IgD-negative memory B cell (primary cell): ENCODE measurements at regions not wholly inside any gene's neighbourhood (a gene's known extent, or its start where the extent isn't known, plus 50 kb on each side); places are given as distances from the start of the nearest gene placed in this dataset.
"Not testable (repeated sequence)": the region's sequence is repeated elsewhere in the genome, so short reads cannot be mapped to it uniquely, and the experiment has no call there.

ENCODE experiments used
- H3K27ac Mint-ChIP-seq, 3 donors: one replicate each; pipeline ENCODE4 v1.8.0; 2020 to 2022; ENCODE audit warnings: mild to moderate bottlenecking in 3 of 3, mixed read lengths in 3 of 3, moderate library complexity in 1 of 3
- H3K27me3 Mint-ChIP-seq: one replicate; pipeline ENCODE4 v1.8.0; 2021; ENCODE audit warnings: mixed read lengths
- H3K36me3 Mint-ChIP-seq: one replicate; pipeline ENCODE4 v1.8.0; 2020; ENCODE audit warnings: mild to moderate bottlenecking, mixed read lengths
- H3K4me1 Mint-ChIP-seq, 3 donors: one replicate each; pipeline ENCODE4 v1.8.0; 2020 to 2022; ENCODE audit warnings: mixed read lengths in 3 of 3, mild to moderate bottlenecking in 1 of 3
- H3K4me3 Mint-ChIP-seq, 4 donors: one replicate each; pipeline ENCODE4 v1.8.0; 2020 to 2022; ENCODE audit warnings: mild to moderate bottlenecking in 4 of 4, mixed read lengths in 4 of 4, moderate library complexity in 3 of 4
- H3K9me3 Mint-ChIP-seq, 3 donors: one replicate each; pipeline ENCODE4 v1.8.0; 2020 to 2021; ENCODE audit warnings: mixed read lengths in 3 of 3, mild to moderate bottlenecking in 1 of 3

GRCh38 chr11:42412590-42412989, 899.2 kb upstream of the API5 start:
- peaks cover 0 to under 1% (median 0%) of the 10 kb centered on the region in 3 donors for H3K4me1 Mint-ChIP-seq
- H3K36me3 Mint-ChIP-seq = no peaks in the 10 kb centered on the region
- H3K4me3 Mint-ChIP-seq = no peak overlapping the region
- peaks cover 0 to 2% (median 2%) of the 10 kb centered on the region in 3 donors for H3K9me3 Mint-ChIP-seq
- no peak overlapping the region for H3K27ac Mint-ChIP-seq
- H3K27me3 Mint-ChIP-seq = no peaks in the 10 kb centered on the region

- Mint-ChIP-seq H3K27me3 (no peaks in the 10 kb centered on the region), H3K4me1 (no peaks in the 10 kb centered on the region), H3K4me3 (peak overlapping the region in 1 of 4 donors; percentile 27), H3K36me3 (no peaks in the 10 kb centered on the region), H3K27ac (no peak overlapping the region), H3K9me3 (peaks cover 0 to 4% (median 2%) of the 10 kb centered on the region in 3 donors)
Measured at GRCh38 chr11:42417691-42418090, 894.1 kb upstream of the API5 start.

- Mint-ChIP-seq H3K9me3 (peaks cover 0 to 4% (median 2%) of the 10 kb centered on the region in 3 donors), H3K36me3 (no peaks in the 10 kb centered on the region), H3K27me3 (no peaks in the 10 kb centered on the region), H3K4me3 (no peak overlapping the region), H3K4me1 (no peaks in the 10 kb centered on the region), H3K27ac (no peak overlapping the region)
Measured at GRCh38 chr11:42422090-42422489, 889.7 kb upstream of the API5 start.

GRCh38 chr11:42434911-42435310, 876.9 kb upstream of the API5 start:
- not testable (repeated sequence) for H3K4me3 Mint-ChIP-seq, H3K4me1 Mint-ChIP-seq, H3K9me3 Mint-ChIP-seq, H3K36me3 Mint-ChIP-seq, H3K27me3 Mint-ChIP-seq, H3K27ac Mint-ChIP-seq

GRCh38 chr11:42444406-42444805, 867.4 kb upstream of the API5 start:
- Mint-ChIP-seq H3K4me1 (no peaks in the 10 kb centered on the region), H3K36me3 (no peaks in the 10 kb centered on the region), H3K9me3 (peaks cover 2 to 8% (median 5%) of the 10 kb centered on the region in 3 donors), H3K4me3 (no peak overlapping the region), H3K27ac (no peak overlapping the region), H3K27me3 (no peaks in the 10 kb centered on the region)

GRCh38 chr11:42462558-42463310, 849.1 kb upstream of the API5 start:
- Mint-ChIP-seq H3K27me3 (no peaks in the 10 kb centered on the region), H3K9me3 (peaks cover 3 to 9% (median 6%) of the 10 kb centered on the region in 3 donors), H3K36me3 (no peaks in the 10 kb centered on the region), H3K4me1 (no peaks in the 10 kb centered on the region), H3K4me3 (no peak overlapping the region), H3K27ac (peak overlapping the region in 1 of 3 donors; percentile 73)

- H3K27me3 Mint-ChIP-seq = no peaks in the 10 kb centered on the region
- H3K9me3 Mint-ChIP-seq = peaks cover 3 to 9% (median 6%) of the 10 kb centered on the region in 3 donors
- H3K27ac Mint-ChIP-seq = no peak overlapping the region
- H3K36me3 Mint-ChIP-seq = no peaks in the 10 kb centered on the region
- no peaks in the 10 kb centered on the region for H3K4me1 Mint-ChIP-seq
- H3K4me3 Mint-ChIP-seq = no peak overlapping the region
Measured at GRCh38 chr11:42465623-42466022, 846.2 kb upstream of the API5 start.

- Mint-ChIP-seq H3K27ac (no peak overlapping the region), H3K9me3 (peaks cover 2 to 9% (median 4%) of the 10 kb centered on the region in 3 donors), H3K36me3 (no peaks in the 10 kb centered on the region), H3K4me3 (no peak overlapping the region), H3K27me3 (no peaks in the 10 kb centered on the region), H3K4me1 (no peaks in the 10 kb centered on the region)
Measured at GRCh38 chr11:42473106-42473505, 838.7 kb upstream of the API5 start.

- Mint-ChIP-seq H3K4me3 (no peak overlapping the region), H3K9me3 (peaks cover 0 to 18% (median 7%) of the 10 kb centered on the region in 3 donors), H3K27ac (no peak overlapping the region), H3K27me3 (no peaks in the 10 kb centered on the region), H3K36me3 (no peaks in the 10 kb centered on the region), H3K4me1 (no peaks in the 10 kb centered on the region)
Measured at GRCh38 chr11:42482822-42483221, 829.0 kb upstream of the API5 start.

GRCh38 chr11:42490506-42490905, 821.3 kb upstream of the API5 start:
- H3K4me3 Mint-ChIP-seq = no peak overlapping the region
- H3K36me3 Mint-ChIP-seq = no peaks in the 10 kb centered on the region
- H3K9me3 Mint-ChIP-seq = peaks cover 0 to 9% (median 2%) of the 10 kb centered on the region in 3 donors
- no peaks in the 10 kb centered on the region for H3K4me1 Mint-ChIP-seq
- no peak overlapping the region for H3K27ac Mint-ChIP-seq
- H3K27me3 Mint-ChIP-seq = peaks cover 1% of the 10 kb centered on the region

GRCh38 chr11:42494459-42494858, 817.3 kb upstream of the API5 start:
- H3K9me3 Mint-ChIP-seq = peaks cover 0 to 4% (median 4%) of the 10 kb centered on the region in 3 donors
- H3K27ac Mint-ChIP-seq = no peak overlapping the region
- no peak overlapping the region for H3K4me3 Mint-ChIP-seq
- H3K27me3 Mint-ChIP-seq = peaks cover 1% of the 10 kb centered on the region
- no peaks in the 10 kb centered on the region for H3K36me3 Mint-ChIP-seq
- H3K4me1 Mint-ChIP-seq = no peaks in the 10 kb centered on the region

GRCh38 chr11:42498971-42499370, 812.8 kb upstream of the API5 start:
- no peak overlapping the region for H3K27ac Mint-ChIP-seq
- peaks cover 0 to 4% (median 4%) of the 10 kb centered on the region in 3 donors for H3K9me3 Mint-ChIP-seq
- no peaks in the 10 kb centered on the region for H3K36me3 Mint-ChIP-seq
- no peaks in the 10 kb centered on the region for H3K27me3 Mint-ChIP-seq
- H3K4me1 Mint-ChIP-seq = no peaks in the 10 kb centered on the region
- no peak overlapping the region for H3K4me3 Mint-ChIP-seq

- no peaks in the 10 kb centered on the region for H3K36me3 Mint-ChIP-seq
- H3K9me3 Mint-ChIP-seq = peaks cover 0 to 2% (median 0%) of the 10 kb centered on the region in 3 donors
- no peak overlapping the region for H3K4me3 Mint-ChIP-seq
- H3K27me3 Mint-ChIP-seq = no peaks in the 10 kb centered on the region
- H3K27ac Mint-ChIP-seq = no peak overlapping the region
- H3K4me1 Mint-ChIP-seq = no peaks in the 10 kb centered on the region
Measured at GRCh38 chr11:42502151-42502550, 809.6 kb upstream of the API5 start.

GRCh38 chr11:42521994-42522393, 789.8 kb upstream of the API5 start:
- Mint-ChIP-seq H3K27ac (no peak overlapping the region), H3K4me1 (no peaks in the 10 kb centered on the region)

GRCh38 chr11:42524534-42525227, 787.1 kb upstream of the API5 start:
- Mint-ChIP-seq H3K9me3 (peaks cover 2 to 3% (median 2%) of the 10 kb centered on the region in 3 donors), H3K4me3 (no peak overlapping the region), H3K36me3 (no peaks in the 10 kb centered on the region), H3K27ac (no peak overlapping the region), H3K4me1 (no peaks in the 10 kb centered on the region), H3K27me3 (no peaks in the 10 kb centered on the region)

More at GRCh38 chr11:42521994-42522393, 789.8 kb upstream of the API5 start:
- H3K27me3 Mint-ChIP-seq = peaks cover 1% of the 10 kb centered on the region
- H3K36me3 Mint-ChIP-seq = no peaks in the 10 kb centered on the region
- no peak overlapping the region for H3K4me3 Mint-ChIP-seq
- H3K9me3 Mint-ChIP-seq = peaks cover 0 to 3% (median 0%) of the 10 kb centered on the region in 3 donors

- Mint-ChIP-seq H3K4me3 (no peak overlapping the region), H3K36me3 (no peaks in the 10 kb centered on the region), H3K27ac (no peak overlapping the region), H3K27me3 (no peaks in the 10 kb centered on the region), H3K9me3 (peaks cover 2 to 4% (median 3%) of the 10 kb centered on the region in 3 donors), H3K4me1 (no peaks in the 10 kb centered on the region)
Measured at GRCh38 chr11:42526426-42526825, 785.4 kb upstream of the API5 start.
